Loucy (cell line): ENCODE measurements at regions not wholly inside any gene's neighbourhood (a gene's known extent, or its start where the extent isn't known, plus 50 kb on each side); places are given as distances from the start of the nearest gene placed in this dataset.

Experiments
- CTCF ChIP-seq: fragments of 200-600 bp; sonication (generic); conservative IDR thresholded peaks from 2 replicates; pipeline ENCODE4 v1.5.1; 2014; ENCODE audit warnings: mild to moderate bottlenecking, antibody characterized with exemption, low read length
- EZH2phosphoT487 ChIP-seq: fragments of 200-600 bp; IDR thresholded peaks from 2 replicates; pipeline ENCODE4 v1.6.1; 2018; ENCODE audit warnings: antibody characterized with exemption, mild to moderate bottlenecking, moderate library complexity, borderline replicate concordance

DNA sequence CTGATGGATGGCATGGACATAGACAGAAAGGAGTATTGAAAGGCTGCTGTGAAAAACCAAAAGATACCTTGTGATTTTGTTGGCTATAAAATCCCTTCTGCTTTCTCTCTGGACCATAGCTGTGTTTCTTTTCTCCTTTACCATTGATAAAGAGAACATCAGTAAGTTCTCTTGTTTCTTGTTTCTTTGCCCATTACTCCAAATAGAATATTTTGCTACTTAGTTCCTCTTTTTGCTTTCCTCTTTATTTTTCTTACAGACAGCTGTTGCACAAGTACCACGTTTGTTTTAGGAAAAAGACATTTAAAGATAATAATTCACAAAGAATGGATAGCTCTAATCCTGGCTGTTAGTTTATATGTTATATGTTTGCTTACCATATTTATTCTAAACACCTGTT is 1129.2 kb downstream of the DTWD2 start:
- TF ChIP-seq CTCF (no peak), EZH2phosphoT487 (no peak)
